ENCODE measurements at regions not wholly inside any gene's neighbourhood (a gene's known extent, or its start where the extent isn't known, plus 50 kb on each side); places are given as distances from the start of the nearest gene placed in this dataset.
"Not testable (repeated sequence)": the region's sequence is repeated elsewhere in the genome, so short reads cannot be mapped to it uniquely, and the experiment has no call there.

DNA sequence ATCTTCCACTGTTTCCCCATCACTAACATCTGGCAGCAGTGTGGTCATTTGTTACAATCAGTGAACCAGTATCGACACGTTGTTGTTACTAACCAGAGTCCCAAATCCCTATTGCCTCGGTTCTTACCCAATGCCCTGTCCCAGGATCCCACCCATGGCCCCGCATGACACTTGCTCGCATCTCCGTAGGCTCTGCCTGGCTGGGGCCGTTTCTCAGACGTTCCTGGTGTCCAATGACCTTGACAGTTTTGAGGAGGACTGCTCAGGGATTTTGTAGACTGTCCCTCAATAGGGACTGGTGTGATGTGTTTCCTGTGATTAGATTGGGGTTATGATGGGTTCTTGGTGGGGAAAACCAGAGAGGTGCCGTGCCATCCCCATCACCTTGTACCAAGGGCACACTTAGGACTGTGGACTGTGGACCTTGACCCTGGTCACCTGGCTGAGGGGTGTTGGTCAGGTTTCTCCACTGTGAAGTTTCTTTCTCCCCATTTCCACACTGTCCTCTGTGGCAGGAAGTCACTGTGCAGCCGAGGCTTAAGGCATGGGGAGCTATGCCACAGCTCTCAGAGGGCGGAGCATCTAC lies 108.4 kb downstream of the ADRA2C start:
- WGBS, 2 experiments, result 89 to 90% methylated on average over 11 of the region's 11 CpGs
- H3K4me1 ChIP-seq (ENCODE audit: control insufficient read depth, insufficient read depth, low read length), result peaks cover 8% of the 10 kb centered on the region

DNA sequence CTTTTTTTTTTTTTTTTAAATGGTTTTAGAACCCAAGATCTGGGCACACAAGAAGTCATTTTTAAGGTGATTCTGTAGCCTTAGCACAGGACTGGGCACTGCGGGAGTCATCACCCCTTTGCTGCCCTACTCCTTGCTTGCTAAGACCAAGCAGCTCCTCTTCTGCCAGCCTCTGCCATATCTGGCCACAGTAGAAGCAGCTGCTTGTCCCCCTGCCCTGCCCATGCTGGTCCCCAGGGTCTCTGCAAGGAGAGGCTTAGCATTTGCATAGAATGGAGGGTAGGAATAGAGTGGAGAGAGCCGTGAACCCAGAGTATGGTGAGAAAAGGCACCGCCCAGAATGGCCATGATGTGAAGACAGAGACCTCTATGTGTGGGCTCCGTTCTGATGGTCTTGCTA lies 109.3 kb downstream of the ADRA2C start:
- H3K27me3 ChIP-seq (ENCODE audit: control insufficient read depth, insufficient read depth, low read length, poor library complexity, severe bottlenecking), result peaks cover 69% of the 10 kb centered on the region
- no peak overlapping the region for H3K27ac ChIP-seq (ENCODE audit: insufficient read depth, low read depth, low read length, poor library complexity, severe bottlenecking)
- WGBS, 2 experiments, result 85 to 88% methylated on average over 4 of the region's 4 CpGs
- H3K4me3 ChIP-seq (ENCODE audit: insufficient read depth, low read depth, low read length), result no peak overlapping the region
- no peaks in the 10 kb centered on the region for H3K9me3 ChIP-seq (ENCODE audit: control insufficient read depth, low read length)
- H3K4me1 ChIP-seq (ENCODE audit: control insufficient read depth, insufficient read depth, low read length), result peaks cover 14% of the 10 kb centered on the region
- H3K36me3 ChIP-seq (ENCODE audit: control insufficient read depth, insufficient read depth, low read length), result no peaks in the 10 kb centered on the region

More for the DNA sequence above, 108.4 kb downstream of the ADRA2C start:
- no peaks in the 10 kb centered on the region for H3K9me3 ChIP-seq (ENCODE audit: control insufficient read depth, low read length)
- peaks cover 69% of the 10 kb centered on the region for H3K27me3 ChIP-seq (ENCODE audit: control insufficient read depth, insufficient read depth, low read length, poor library complexity, severe bottlenecking)
- no peak overlapping the region for H3K27ac ChIP-seq (ENCODE audit: insufficient read depth, low read depth, low read length, poor library complexity, severe bottlenecking)
- H3K36me3 ChIP-seq (ENCODE audit: control insufficient read depth, insufficient read depth, low read length), result no peaks in the 10 kb centered on the region
- no peak overlapping the region for H3K4me3 ChIP-seq (ENCODE audit: insufficient read depth, low read depth, low read length)

DNA sequence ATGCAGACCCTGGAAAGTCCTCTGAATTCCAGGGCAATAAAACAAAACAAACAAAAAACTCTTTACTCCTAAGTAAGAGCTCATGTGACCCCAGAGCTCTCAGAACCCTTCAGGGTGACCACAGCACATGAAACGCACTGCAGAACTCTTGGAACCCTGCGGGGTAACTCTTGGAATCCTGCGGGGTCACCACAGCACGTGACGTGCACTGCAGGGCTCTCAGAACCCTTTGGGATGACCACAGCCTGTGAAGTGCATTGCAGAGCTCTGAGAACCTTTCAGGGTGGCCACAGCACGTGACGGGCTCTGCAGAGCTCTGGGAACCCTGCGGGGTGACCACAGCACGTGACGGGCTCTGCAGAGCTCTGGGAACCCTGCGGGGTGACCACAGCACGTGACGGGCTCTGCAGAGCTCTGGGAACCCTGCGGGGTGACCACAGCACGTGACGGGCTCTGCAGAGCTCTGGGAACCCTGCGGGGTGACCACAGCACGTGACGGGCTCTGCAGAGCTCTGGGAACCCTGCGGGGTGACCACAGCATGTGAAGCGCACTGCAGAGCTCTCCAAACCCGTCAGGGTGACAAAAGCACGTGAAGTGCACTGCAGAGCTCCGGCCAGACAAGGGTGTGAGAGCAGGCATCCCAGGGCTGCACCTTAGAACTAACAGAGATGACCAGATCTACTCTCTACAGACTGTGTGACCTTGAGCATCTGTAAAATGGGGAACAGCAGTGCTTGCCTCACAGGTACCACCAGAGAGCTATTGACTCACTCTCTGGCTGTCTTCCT lies 110.1 kb downstream of the ADRA2C start:
- not testable (repeated sequence) for H3K36me3 ChIP-seq (ENCODE audit: control insufficient read depth, insufficient read depth, low read length); H3K9me3 ChIP-seq (ENCODE audit: control insufficient read depth, low read length); H3K27ac ChIP-seq (ENCODE audit: insufficient read depth, low read depth, low read length, poor library complexity, severe bottlenecking); H3K4me3 ChIP-seq (ENCODE audit: insufficient read depth, low read depth, low read length)
- H3K4me1 ChIP-seq (ENCODE audit: control insufficient read depth, insufficient read depth, low read length), result peaks cover 13% of the 10 kb centered on the region
- peaks cover 61% of the 10 kb centered on the region for H3K27me3 ChIP-seq (ENCODE audit: control insufficient read depth, insufficient read depth, low read length, poor library complexity, severe bottlenecking)
- 89 to 90% methylated on average over 15 to 16 of the region's 24 CpGs for WGBS, 2 experiments

DNA sequence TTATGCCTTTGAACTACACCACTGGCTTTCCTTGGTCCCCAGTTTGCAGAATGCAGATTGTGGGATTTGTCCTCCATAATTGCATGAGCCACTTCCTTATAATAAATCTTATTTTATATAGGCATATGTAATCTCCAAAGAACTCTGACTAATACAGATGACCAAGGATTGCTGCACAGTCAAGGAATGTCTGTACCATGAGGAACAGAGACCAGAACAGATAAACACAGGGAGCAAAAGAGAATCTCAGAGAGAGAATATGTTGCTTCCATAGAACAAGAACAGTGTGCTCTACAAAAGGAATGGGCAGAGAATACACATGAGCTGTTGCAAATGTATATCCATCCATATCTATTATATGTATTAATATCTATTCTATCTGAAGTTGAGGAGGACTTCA lies 111.1 kb downstream of the ADRA2C start:
- peaks cover 51% of the 10 kb centered on the region for H3K27me3 ChIP-seq (ENCODE audit: control insufficient read depth, insufficient read depth, low read length, poor library complexity, severe bottlenecking)
- no peak overlapping the region for H3K27ac ChIP-seq (ENCODE audit: insufficient read depth, low read depth, low read length, poor library complexity, severe bottlenecking)

DNA sequence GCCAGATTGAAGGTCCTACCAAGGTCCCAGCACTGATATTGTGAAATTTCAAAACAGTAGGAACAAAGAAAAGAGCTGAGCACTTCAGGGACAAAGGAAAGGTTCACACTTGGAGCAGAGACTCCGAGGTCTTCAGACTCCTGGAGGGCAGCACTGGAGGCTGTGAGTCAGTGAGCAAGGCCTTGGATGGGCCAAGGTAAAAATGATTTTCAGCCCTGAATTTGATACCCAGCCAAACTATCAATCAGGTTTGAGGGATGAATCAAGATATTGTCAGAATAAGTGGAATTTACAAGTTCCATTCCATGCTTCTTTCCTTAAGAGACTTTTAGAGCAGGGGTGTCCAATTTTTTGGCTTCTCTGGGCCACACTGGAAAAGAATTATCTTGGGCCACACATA lies 111.7 kb downstream of the ADRA2C start:
- 84 to 92% methylated on average over 1 of the region's 1 CpG for WGBS, 2 experiments
- H3K4me3 ChIP-seq (ENCODE audit: insufficient read depth, low read depth, low read length), result no peak overlapping the region
- peaks cover 45% of the 10 kb centered on the region for H3K27me3 ChIP-seq (ENCODE audit: control insufficient read depth, insufficient read depth, low read length, poor library complexity, severe bottlenecking)
- H3K36me3 ChIP-seq (ENCODE audit: control insufficient read depth, insufficient read depth, low read length), result no peaks in the 10 kb centered on the region
- no peaks in the 10 kb centered on the region for H3K9me3 ChIP-seq (ENCODE audit: control insufficient read depth, low read length)
- H3K27ac ChIP-seq (ENCODE audit: insufficient read depth, low read depth, low read length, poor library complexity, severe bottlenecking), result no peak overlapping the region
- H3K4me1 ChIP-seq (ENCODE audit: control insufficient read depth, insufficient read depth, low read length), result peaks cover 10% of the 10 kb centered on the region

More for the DNA sequence above, 111.1 kb downstream of the ADRA2C start:
- H3K9me3 ChIP-seq (ENCODE audit: control insufficient read depth, low read length), result no peaks in the 10 kb centered on the region
- H3K36me3 ChIP-seq (ENCODE audit: control insufficient read depth, insufficient read depth, low read length), result no peaks in the 10 kb centered on the region
- peaks cover 10% of the 10 kb centered on the region for H3K4me1 ChIP-seq (ENCODE audit: control insufficient read depth, insufficient read depth, low read length)
- H3K4me3 ChIP-seq (ENCODE audit: insufficient read depth, low read depth, low read length), result no peak overlapping the region

DNA sequence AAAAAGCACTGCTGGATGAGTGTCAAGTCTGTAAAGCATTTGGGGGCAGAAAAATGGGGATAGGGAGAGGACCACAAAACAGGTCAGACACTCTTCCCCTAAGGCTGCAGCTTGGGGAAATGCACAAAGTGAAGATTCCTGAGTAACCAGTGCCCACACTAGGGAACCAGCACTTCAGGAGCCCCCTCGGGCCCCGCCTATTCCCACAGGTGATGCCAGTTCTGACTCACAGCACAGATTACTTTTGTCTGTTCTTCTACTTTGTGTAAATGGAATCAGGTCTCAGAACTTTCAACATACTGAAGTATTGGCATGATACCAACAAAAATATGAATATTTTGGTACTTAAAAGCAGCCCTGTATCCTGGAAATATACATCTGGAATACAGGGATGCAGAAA lies 112.5 kb downstream of the ADRA2C start:
- H3K9me3 ChIP-seq (ENCODE audit: control insufficient read depth, low read length), result no peaks in the 10 kb centered on the region
- no peaks in the 10 kb centered on the region for H3K36me3 ChIP-seq (ENCODE audit: control insufficient read depth, insufficient read depth, low read length)
- peaks cover 37% of the 10 kb centered on the region for H3K27me3 ChIP-seq (ENCODE audit: control insufficient read depth, insufficient read depth, low read length, poor library complexity, severe bottlenecking)
- peaks cover 6% of the 10 kb centered on the region for H3K4me1 ChIP-seq (ENCODE audit: control insufficient read depth, insufficient read depth, low read length)
- no peak overlapping the region for H3K4me3 ChIP-seq (ENCODE audit: insufficient read depth, low read depth, low read length)
- WGBS, 2 experiments, result 98 to 100% methylated on average over 2 of the region's 2 CpGs
- H3K27ac ChIP-seq (ENCODE audit: insufficient read depth, low read depth, low read length, poor library complexity, severe bottlenecking), result no peak overlapping the region

DNA sequence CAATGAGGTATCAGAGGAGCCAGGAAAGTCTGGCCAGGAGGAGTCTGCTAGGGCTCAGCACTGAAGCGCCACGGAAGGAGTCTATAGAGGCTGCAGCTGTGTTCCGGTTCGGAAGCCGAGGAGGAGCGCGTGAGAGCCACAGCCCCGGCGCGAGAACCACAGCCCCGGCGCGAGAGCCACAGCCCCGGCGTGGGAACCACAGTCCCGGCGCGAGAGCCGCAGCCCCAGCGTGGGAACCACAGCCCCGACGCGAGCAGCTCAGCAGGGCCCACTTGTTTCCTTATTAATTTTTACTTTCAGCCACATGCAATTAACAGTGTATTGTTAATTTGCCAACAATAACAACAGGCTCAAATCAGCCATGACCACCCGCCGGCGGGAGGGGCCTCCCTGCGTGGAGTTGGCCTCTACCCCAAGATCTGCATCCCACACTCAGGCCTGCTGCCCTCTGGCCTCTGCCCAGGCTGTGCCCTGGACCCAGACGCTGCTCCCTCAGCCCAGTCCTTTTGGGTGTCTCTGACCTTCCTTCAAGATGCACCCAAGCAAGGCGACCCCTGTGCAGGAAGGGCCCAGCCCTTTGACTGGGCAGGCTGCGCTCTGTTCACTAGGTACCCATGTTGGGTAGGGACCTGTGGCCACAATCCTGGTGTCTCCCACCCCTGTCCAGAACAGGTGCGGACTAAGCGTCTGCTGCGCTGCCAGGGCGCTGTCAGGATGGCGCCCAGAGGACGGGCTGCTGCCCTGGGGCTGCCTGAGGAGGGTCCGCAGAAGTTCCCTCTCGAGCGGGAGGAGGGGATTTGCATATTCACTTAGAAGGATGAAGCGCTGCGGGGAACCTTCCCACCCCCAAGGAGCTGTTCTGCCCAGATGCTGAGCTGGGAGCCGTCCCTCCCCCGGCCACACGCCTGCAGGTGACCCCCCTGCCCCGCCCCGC lies 113.8 kb downstream of the ADRA2C start:
- Histone ChIP-seq H3K4me3 (ENCODE audit: insufficient read depth, low read depth, low read length) (peak overlapping the region; percentile 8), H3K27me3 (ENCODE audit: control insufficient read depth, insufficient read depth, low read length, poor library complexity, severe bottlenecking) (peaks cover 27% of the 10 kb centered on the region)
- 40 to 43% methylated on average over 46 of the region's 46 CpGs for WGBS, 2 experiments

DNA sequence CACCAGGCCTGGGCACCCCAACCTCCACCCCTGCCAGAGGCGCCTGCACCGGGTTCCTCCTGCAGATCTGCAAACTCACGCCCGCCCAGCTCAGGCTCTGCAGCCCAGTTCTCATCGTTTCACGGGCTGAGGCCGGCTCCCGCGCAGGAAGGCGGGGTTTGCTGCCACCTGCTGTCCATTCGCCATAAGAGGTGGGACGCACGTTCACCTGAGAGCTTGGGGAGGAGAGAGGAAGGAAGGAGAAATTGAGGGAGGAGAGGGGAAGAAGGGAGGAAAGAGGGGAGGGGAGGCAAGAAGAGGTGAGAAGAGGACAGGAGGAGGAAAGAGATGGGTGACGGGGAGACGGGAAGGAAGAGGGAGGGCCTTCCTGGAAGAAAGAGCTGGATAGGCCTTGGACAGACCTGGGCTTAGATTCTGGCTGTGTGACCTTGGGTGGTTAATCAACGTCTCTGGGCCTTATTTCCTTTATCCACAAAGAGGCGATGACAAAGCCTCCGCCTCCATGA lies 114.5 kb downstream of the ADRA2C start:
- peak overlapping the region; percentile 8 for H3K4me3 ChIP-seq (ENCODE audit: insufficient read depth, low read depth, low read length)
- no peaks in the 10 kb centered on the region for H3K36me3 ChIP-seq (ENCODE audit: control insufficient read depth, insufficient read depth, low read length)
- no peak overlapping the region for H3K27ac ChIP-seq (ENCODE audit: insufficient read depth, low read depth, low read length, poor library complexity, severe bottlenecking)
- no peaks in the 10 kb centered on the region for H3K9me3 ChIP-seq (ENCODE audit: control insufficient read depth, low read length)
- H3K27me3 ChIP-seq (ENCODE audit: control insufficient read depth, insufficient read depth, low read length, poor library complexity, severe bottlenecking), result peaks cover 24% of the 10 kb centered on the region
- peaks cover 6% of the 10 kb centered on the region for H3K4me1 ChIP-seq (ENCODE audit: control insufficient read depth, insufficient read depth, low read length)
- 10 to 12% methylated on average over 18 of the region's 18 CpGs for WGBS, 2 experiments

More for the DNA sequence above, 113.8 kb downstream of the ADRA2C start:
- Histone ChIP-seq H3K9me3 (ENCODE audit: control insufficient read depth, low read length) (no peaks in the 10 kb centered on the region), H3K4me1 (ENCODE audit: control insufficient read depth, insufficient read depth, low read length) (peaks cover 6% of the 10 kb centered on the region), H3K36me3 (ENCODE audit: control insufficient read depth, insufficient read depth, low read length) (no peaks in the 10 kb centered on the region), H3K27ac (ENCODE audit: insufficient read depth, low read depth, low read length, poor library complexity, severe bottlenecking) (no peak overlapping the region)

DNA sequence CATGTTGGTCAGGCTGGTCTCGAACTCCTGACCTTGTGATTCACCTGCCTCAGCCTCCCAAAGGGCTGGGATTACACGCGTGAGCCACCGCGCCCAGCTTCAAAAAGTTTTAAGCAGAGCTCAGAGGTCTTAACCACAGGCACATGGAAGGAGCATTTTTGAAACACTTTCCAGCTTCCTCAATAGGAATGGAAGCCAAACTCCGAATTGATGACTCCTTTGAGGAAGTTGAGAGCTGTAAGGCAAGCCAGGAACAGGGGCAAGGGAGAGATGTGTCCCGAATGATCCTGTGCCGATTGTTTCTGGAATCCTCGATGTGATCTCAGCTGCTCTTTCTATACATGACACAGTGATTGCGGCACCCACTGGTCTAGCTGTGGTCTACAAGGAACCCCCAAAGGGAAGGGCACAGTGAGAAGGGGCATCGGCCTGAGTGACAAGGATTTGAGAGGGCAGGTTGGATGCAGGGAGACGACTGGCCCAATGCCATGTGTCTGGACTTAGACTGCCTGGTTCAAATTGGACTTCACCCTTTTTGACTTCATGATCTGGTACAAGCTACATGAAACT lies 116.2 kb downstream of the ADRA2C start:
- not testable (repeated sequence) for H3K4me1 ChIP-seq (ENCODE audit: control insufficient read depth, insufficient read depth, low read length); H3K9me3 ChIP-seq (ENCODE audit: control insufficient read depth, low read length); H3K27ac ChIP-seq (ENCODE audit: insufficient read depth, low read depth, low read length, poor library complexity, severe bottlenecking); H3K36me3 ChIP-seq (ENCODE audit: control insufficient read depth, insufficient read depth, low read length); H3K4me3 ChIP-seq (ENCODE audit: insufficient read depth, low read depth, low read length)
- H3K27me3 ChIP-seq (ENCODE audit: control insufficient read depth, insufficient read depth, low read length, poor library complexity, severe bottlenecking), result peaks cover 24% of the 10 kb centered on the region
- WGBS, 2 experiments, result 92 to 95% methylated on average over 12 of the region's 12 CpGs

Data from ectodermal cell (in vitro differentiated cells).